Lower lobe of right lung (tissue), 2 donors: ENCODE measurements at regions not wholly inside any gene's neighbourhood (a gene's known extent, or its start where the extent isn't known, plus 50 kb on each side); places are given as distances from the start of the nearest gene placed in this dataset.
"Not testable (repeated sequence)": the region's sequence is repeated elsewhere in the genome, so short reads cannot be mapped to it uniquely, and the experiment has no call there.

Experiments
- ATAC-seq, 2 donors: fragments of 200-7000 bp; cut with Tn5 transposase; one replicate each; pipeline ENCODE4 v1.9.1; 2020 to 2022; ENCODE audit warnings: mild to moderate bottlenecking in 2 of 2, moderate library complexity in 2 of 2
- DNase-seq: peaks from one replicate; pipeline ENCODE4 v3.0.0-alpha.2; 2020
- H3K27ac ChIP-seq: fragments of 200-600 bp; one replicate; pipeline ENCODE4 v1.8.0; 2022
- H3K27me3 ChIP-seq: fragments of 200-600 bp; one replicate; pipeline ENCODE4 v1.8.0; 2022; ENCODE audit warnings: low read depth
- H3K36me3 ChIP-seq: fragments of 200-600 bp; one replicate; pipeline ENCODE4 v1.8.0; 2022; ENCODE audit warnings: mild to moderate bottlenecking
- H3K4me1 ChIP-seq: fragments of 200-600 bp; one replicate; pipeline ENCODE4 v1.8.0; 2022
- H3K4me3 ChIP-seq: fragments of 200-600 bp; one replicate; pipeline ENCODE4 v1.8.0; 2022; ENCODE audit warnings: mild to moderate bottlenecking
- H3K9me3 ChIP-seq: fragments of 200-600 bp; one replicate; pipeline ENCODE4 v1.8.0; 2022
- intact Hi-C: fragments of 100-400 bp; cut with DNase I; formaldehyde crosslinking; loops from one replicate; pipeline ENCODE4 v1.11.0; 2022
- TF ChIP-seq, protein P1 (sequence below): fragments of 200-600 bp; IDR thresholded peaks from one replicate; pipeline ENCODE4 v1.8.0; 2022; ENCODE audit warnings: antibody characterized with exemption, mild to moderate bottlenecking
- donor health status: DM: no; HTN: yes; CAD: no; lungs with severe emphysema.

DNA sequence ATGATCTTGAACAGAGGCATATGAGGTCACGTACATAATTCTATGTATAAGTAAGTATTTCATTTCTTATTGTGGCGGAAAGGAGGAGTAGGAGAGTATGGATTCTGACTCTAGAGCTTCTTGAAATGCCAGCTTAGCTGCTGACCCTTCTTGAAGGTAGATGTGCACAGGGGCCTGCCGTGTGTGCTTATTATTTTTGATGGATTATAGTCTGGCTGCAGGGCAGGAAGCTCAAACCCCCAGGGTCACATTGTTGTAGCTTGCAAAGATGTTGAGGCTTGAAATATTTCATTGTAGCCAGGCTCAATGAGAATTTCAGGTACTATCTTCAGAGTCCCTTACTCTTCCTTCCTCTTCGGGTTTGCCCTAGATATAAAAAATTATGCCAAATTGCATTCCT lies 418.8 kb downstream of the OLFM4 start:
- intact Hi-C loops: no loop called here
- ATAC-seq (no peak), DNase-seq (no peak)
- Histone ChIP-seq H3K4me1 (no peaks in the 10 kb centered on the region), H3K4me3 (no peak overlapping the region), H3K27me3 (no peaks in the 10 kb centered on the region), H3K36me3 (no peaks in the 10 kb centered on the region), H3K27ac (no peak overlapping the region), H3K9me3 (peaks cover 4% of the 10 kb centered on the region)
- TF ChIP-seq, protein P1, sequence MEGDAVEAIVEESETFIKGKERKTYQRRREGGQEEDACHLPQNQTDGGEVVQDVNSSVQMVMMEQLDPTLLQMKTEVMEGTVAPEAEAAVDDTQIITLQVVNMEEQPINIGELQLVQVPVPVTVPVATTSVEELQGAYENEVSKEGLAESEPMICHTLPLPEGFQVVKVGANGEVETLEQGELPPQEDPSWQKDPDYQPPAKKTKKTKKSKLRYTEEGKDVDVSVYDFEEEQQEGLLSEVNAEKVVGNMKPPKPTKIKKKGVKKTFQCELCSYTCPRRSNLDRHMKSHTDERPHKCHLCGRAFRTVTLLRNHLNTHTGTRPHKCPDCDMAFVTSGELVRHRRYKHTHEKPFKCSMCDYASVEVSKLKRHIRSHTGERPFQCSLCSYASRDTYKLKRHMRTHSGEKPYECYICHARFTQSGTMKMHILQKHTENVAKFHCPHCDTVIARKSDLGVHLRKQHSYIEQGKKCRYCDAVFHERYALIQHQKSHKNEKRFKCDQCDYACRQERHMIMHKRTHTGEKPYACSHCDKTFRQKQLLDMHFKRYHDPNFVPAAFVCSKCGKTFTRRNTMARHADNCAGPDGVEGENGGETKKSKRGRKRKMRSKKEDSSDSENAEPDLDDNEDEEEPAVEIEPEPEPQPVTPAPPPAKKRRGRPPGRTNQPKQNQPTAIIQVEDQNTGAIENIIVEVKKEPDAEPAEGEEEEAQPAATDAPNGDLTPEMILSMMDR: no peak

GRCh38 chr13:53447863-53448262 lies 419.2 kb downstream of the OLFM4 start:
- intact Hi-C loops: no loop called here
- no peak overlapping the region for H3K27ac ChIP-seq
- ATAC-seq (no peak), DNase-seq (no peak)
- TF ChIP-seq, protein P1: no peak
- no peaks in the 10 kb centered on the region for H3K27me3 ChIP-seq
- H3K36me3 ChIP-seq: no peaks in the 10 kb centered on the region
- no peak overlapping the region for H3K4me3 ChIP-seq
- H3K4me1 ChIP-seq: no peaks in the 10 kb centered on the region
- peaks cover 4% of the 10 kb centered on the region for H3K9me3 ChIP-seq

DNA sequence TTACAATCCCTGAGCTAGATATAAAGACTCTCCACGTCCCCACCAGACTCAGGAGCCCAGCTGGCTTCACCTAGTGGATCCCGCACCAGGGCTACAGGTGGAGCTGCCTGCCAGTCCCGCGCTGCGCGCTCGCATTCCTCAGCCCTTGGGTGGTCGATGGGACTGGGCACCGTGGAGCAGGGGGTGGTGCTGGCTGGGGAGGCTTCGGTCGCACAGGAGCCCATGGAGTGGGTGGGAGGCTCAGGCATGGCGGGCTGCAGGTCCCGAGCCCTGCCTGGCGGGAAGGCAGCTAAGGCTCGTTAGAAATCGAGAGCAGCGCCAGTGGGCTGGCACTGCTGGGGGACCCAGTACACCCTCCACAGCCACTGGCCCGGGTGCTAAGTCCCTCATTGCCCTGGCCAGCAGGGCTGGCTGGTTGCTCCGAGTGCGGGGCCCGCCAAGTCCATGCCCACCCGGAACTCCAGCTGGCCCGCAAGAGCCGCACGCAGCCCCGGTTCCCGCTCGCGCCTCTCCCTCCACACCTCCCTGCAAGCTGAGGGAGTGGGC lies 423.7 kb downstream of the OLFM4 start:
- ATAC-seq, H3K4me3 ChIP-seq, H3K4me1 ChIP-seq, intact Hi-C loops, H3K27ac ChIP-seq, H3K36me3 ChIP-seq, H3K9me3 ChIP-seq, H3K27me3 ChIP-seq, DNase-seq: not testable (repeated sequence)

- H3K27ac ChIP-seq: no peak overlapping the region
- H3K4me1 ChIP-seq: no peaks in the 10 kb centered on the region
- H3K4me3 ChIP-seq: no peak overlapping the region
- H3K36me3 ChIP-seq: no peaks in the 10 kb centered on the region
- DNase-seq (no peak), ATAC-seq (no peak)
- intact Hi-C loops: no loop called here
- TF ChIP-seq, protein P1: no peak
- no peaks in the 10 kb centered on the region for H3K27me3 ChIP-seq
- H3K9me3 ChIP-seq: no peaks in the 10 kb centered on the region
These were observed 432.2 kb downstream of the OLFM4 start for GRCh38 chr13:53460796-53461195.

GRCh38 chr13:53463106-53463505 lies 434.5 kb downstream of the OLFM4 start:
- no peaks in the 10 kb centered on the region for H3K36me3 ChIP-seq
- no peak overlapping the region for H3K4me3 ChIP-seq
- H3K27ac ChIP-seq: no peak overlapping the region
- no peaks in the 10 kb centered on the region for H3K27me3 ChIP-seq
- H3K4me1 ChIP-seq: no peaks in the 10 kb centered on the region
- ATAC-seq: no peak
- intact Hi-C loops: no loop called here
- DNase-seq: no peak
- TF ChIP-seq, protein P1: no peak
- H3K9me3 ChIP-seq: no peaks in the 10 kb centered on the region

- no peak overlapping the region for H3K4me3 ChIP-seq
- no peak overlapping the region for H3K27ac ChIP-seq
- ATAC-seq: no peak
- TF ChIP-seq, protein P1: no peak
- no peak for DNase-seq
- H3K27me3 ChIP-seq: no peaks in the 10 kb centered on the region
- intact Hi-C loops: no loop called here
- no peaks in the 10 kb centered on the region for H3K4me1 ChIP-seq
- H3K36me3 ChIP-seq: no peaks in the 10 kb centered on the region
- no peaks in the 10 kb centered on the region for H3K9me3 ChIP-seq
These were observed 438.0 kb downstream of the OLFM4 start for GRCh38 chr13:53466576-53466975.
